ENCODE measurements at regions not wholly inside any gene's neighbourhood (a gene's known extent, or its start where the extent isn't known, plus 50 kb on each side); places are given as distances from the start of the nearest gene placed in this dataset.
"Not testable (repeated sequence)": the region's sequence is repeated elsewhere in the genome, so short reads cannot be mapped to it uniquely, and the experiment has no call there.

GRCh38 chr2:236919209-236919608 lies 166.5 kb upstream of the COPS8 start:
- FAIRE-seq (no peak), DNase-seq (ENCODE audit: insufficient read length, low spot score) (no peak)
- TF ChIP-seq, protein P1, sequence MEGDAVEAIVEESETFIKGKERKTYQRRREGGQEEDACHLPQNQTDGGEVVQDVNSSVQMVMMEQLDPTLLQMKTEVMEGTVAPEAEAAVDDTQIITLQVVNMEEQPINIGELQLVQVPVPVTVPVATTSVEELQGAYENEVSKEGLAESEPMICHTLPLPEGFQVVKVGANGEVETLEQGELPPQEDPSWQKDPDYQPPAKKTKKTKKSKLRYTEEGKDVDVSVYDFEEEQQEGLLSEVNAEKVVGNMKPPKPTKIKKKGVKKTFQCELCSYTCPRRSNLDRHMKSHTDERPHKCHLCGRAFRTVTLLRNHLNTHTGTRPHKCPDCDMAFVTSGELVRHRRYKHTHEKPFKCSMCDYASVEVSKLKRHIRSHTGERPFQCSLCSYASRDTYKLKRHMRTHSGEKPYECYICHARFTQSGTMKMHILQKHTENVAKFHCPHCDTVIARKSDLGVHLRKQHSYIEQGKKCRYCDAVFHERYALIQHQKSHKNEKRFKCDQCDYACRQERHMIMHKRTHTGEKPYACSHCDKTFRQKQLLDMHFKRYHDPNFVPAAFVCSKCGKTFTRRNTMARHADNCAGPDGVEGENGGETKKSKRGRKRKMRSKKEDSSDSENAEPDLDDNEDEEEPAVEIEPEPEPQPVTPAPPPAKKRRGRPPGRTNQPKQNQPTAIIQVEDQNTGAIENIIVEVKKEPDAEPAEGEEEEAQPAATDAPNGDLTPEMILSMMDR (IDR thresholded peaks at IDR 0.05; ENCODE audit: insufficient read depth, missing control alignments): no peak

- FAIRE-seq; DNase-seq (ENCODE audit: insufficient read length, low spot score): not testable (repeated sequence)
These were observed 165.8 kb upstream of the COPS8 start for GRCh38 chr2:236919801-236920379.

- DNase-seq (ENCODE audit: insufficient read length, low spot score) (no peak), FAIRE-seq (no peak)
- TF ChIP-seq, protein P1 (IDR thresholded peaks at IDR 0.05; ENCODE audit: insufficient read depth, missing control alignments): no peak
These were observed 163.6 kb upstream of the COPS8 start for GRCh38 chr2:236922061-236922460.

DNA sequence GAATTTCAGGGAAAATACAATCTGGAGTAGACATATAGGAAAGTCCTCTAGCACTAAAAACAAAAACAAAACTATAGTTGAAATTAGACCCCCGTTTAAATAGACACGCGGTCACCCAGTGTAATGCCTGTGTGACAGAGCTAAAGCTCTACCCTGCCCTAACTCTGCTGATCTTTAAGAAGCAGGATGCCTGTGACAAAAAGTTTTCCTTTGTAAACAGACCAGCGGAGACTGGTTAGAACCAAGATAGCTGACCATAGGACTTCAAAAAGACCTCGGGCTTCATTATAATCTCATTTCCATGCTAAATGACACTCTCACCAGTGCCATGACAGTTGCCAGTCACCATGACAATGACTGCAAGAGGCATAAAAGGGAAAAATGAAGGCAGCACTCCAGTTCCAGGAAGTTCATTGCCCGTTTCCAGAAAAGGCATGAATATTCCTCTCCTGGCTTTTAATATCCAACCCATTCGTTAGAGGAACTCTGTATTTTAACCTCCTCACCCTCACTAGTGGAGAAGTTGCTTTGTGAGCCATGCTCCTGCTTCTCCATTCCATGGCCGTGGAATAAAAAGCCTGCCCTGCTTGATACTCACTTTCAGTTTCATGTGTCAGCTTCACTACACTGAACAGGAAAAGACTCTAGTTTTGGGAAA lies 157.2 kb upstream of the COPS8 start:
- no peak for DNase-seq (ENCODE audit: insufficient read length, low spot score)
- TF ChIP-seq, protein P1 (IDR thresholded peaks at IDR 0.05; ENCODE audit: insufficient read depth, missing control alignments): no peak
- no peak for FAIRE-seq

DNA sequence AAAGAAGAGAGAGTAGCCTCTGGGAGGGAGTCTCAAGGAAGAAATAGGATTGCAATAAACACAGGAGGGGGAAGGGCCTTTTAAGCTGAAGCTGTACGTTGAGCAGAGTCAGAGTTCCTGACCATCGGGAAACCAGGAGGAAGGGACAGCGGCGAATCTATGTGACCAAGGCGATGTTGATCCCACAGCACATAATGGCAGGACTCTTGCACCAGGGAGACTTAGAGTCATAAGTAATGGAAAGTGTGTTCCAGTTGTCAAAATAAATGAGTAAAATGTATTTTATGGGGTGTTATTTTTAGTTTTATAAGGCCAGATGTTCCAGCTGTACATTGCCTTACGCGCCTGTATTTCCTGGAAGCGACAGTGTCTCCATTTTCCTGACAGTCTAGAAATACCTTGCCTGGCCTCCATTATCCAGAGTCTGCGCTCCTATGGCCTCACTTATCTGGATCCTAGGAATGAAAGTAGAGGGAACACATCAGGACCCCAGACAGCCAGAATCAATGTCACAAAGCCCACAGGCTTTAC lies 152.8 kb upstream of the COPS8 start:
- no peak for DNase-seq (ENCODE audit: insufficient read length, low spot score)
- FAIRE-seq: no peak
- TF ChIP-seq, protein P1 (IDR thresholded peaks at IDR 0.05; ENCODE audit: insufficient read depth, missing control alignments): no peak

DNA sequence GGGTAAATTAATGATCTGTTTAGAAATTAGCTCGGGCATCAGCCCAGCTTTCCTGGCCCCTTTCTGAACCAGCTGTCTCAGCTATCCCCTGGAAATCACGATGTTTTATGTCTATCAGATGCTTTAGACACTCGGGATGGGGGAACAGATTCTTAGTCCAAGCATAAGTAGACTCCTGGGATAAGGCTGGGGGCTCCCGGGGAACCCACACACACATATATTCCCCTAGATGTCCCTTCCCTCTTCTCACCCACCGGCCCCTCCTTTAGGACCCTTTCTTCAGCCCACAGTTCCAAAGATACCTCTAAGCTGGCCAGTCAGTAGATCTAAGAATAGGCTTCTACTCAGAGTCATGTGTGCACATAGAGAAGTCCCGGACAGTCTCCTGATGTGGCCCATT lies 151.5 kb upstream of the COPS8 start:
- FAIRE-seq (no peak), DNase-seq (ENCODE audit: insufficient read length, low spot score) (no peak)
- TF ChIP-seq, protein P1 (IDR thresholded peaks at IDR 0.05; ENCODE audit: insufficient read depth, missing control alignments): no peak

DNA sequence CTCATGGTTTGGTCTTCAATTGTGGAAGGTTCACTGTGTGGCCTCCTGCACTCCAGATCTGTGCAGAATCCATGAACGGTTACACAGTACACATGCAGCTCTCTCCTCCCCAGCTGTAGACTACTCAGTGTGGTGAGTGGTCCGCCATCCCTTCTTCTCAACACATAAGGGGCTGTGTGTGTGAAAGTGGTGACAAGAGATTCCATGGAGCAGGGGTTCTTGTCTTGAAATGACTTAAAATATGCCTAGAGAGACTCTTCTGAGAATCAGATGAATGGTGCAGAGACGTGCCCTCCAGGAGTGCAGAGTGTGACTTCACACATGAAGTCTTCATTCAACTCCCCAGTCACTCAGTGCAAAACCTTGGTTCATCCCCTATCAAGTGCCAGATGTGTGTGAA lies 151.0 kb upstream of the COPS8 start:
- DNase-seq (ENCODE audit: insufficient read length, low spot score) (no peak), FAIRE-seq (no peak)
- TF ChIP-seq, protein P1 (IDR thresholded peaks at IDR 0.05; ENCODE audit: insufficient read depth, missing control alignments): no peak
